WTC11 (cell line): ENCODE measurements at regions not wholly inside any gene's neighbourhood (a gene's known extent, or its start where the extent isn't known, plus 50 kb on each side); places are given as distances from the start of the nearest gene placed in this dataset.

ENCODE experiments used
- ATAC-seq: fragments of 200-7000 bp; cut with Tn5 transposase; 2 replicates; pipeline ENCODE4 v1.10.0; 2021; ENCODE audit warnings: mild to moderate bottlenecking, moderate library complexity
- CTCF ChIA-PET: fragments of 300-600 bp; sonication (Branson Sonifier 250); formaldehyde crosslinking; loops from one replicate; lab custom pipeline; 2021; ENCODE audit warnings: antibody characterized with exemption; lab: Charles Lee
- POLR2A ChIA-PET: fragments of 350-600 bp; sonication (Branson Sonifier 250); formaldehyde crosslinking; loops from one replicate; lab custom pipeline; 2021; ENCODE audit warnings: antibody characterized with exemption; lab: Charles Lee
- DNase-seq: peaks from one replicate; pipeline ENCODE4 v3.0.0; 2021; ENCODE audit warnings: low spot score
- H3K27ac Mint-ChIP-seq: 2 replicates; pipeline ENCODE4 v1.8.0; 2021; ENCODE audit warnings: mixed read lengths
- H3K27me3 Mint-ChIP-seq: 2 replicates; pipeline ENCODE4 v1.8.0; 2021; ENCODE audit warnings: low read depth, mild to moderate bottlenecking, moderate library complexity, mixed read lengths
- H3K36me3 Mint-ChIP-seq: 2 replicates; pipeline ENCODE4 v1.8.0; 2021; ENCODE audit warnings: mixed read lengths
- H3K4me1 Mint-ChIP-seq: 2 replicates; pipeline ENCODE4 v1.8.0; 2022; ENCODE audit warnings: mixed read lengths
- H3K4me3 Mint-ChIP-seq: 2 replicates; pipeline ENCODE4 v1.8.0; 2021; ENCODE audit warnings: mild to moderate bottlenecking, moderate library complexity, mixed read lengths
- H3K9me3 Mint-ChIP-seq: 2 replicates; pipeline ENCODE4 v1.8.0; 2021; ENCODE audit warnings: mixed read lengths
- AR ChIP-seq: fragments of 250-450 bp; sonication (Bioruptor Pico); IDR thresholded peaks from 2 replicates; pipeline ENCODE4 v1.9.0; 2021; ENCODE audit warnings: mild to moderate bottlenecking
- CTCF ChIP-seq: fragments of 200-600 bp; IDR thresholded peaks from 2 replicates; pipeline ENCODE4 v1.8.0; 2022; ENCODE audit warnings: antibody characterized with exemption
- E2F5 ChIP-seq: sonication (generic); formaldehyde crosslinking; IDR thresholded peaks from 2 replicates; pipeline ENCODE4 v1.8.1; 2022; ENCODE audit warnings: mild to moderate bottlenecking, moderate library complexity, missing genetic modification reagents
- JUN ChIP-seq: sonication (generic); formaldehyde crosslinking; IDR thresholded peaks from 2 replicates; pipeline ENCODE4 v1.8.0; 2023; ENCODE audit warnings: mild to moderate bottlenecking, missing genetic modification reagents
- MLX ChIP-seq: sonication (generic); formaldehyde crosslinking; IDR thresholded peaks from 2 replicates; pipeline ENCODE4 v1.8.1; 2023; ENCODE audit warnings: mild to moderate bottlenecking, missing genetic modification reagents, moderate library complexity
- NFYB ChIP-seq: sonication (generic); formaldehyde crosslinking; conservative IDR thresholded peaks from 2 replicates; pipeline ENCODE4 v1.8.0; 2022; ENCODE audit warnings: low read depth, missing genetic modification reagents
- NR1H2 ChIP-seq: sonication (generic); formaldehyde crosslinking; IDR thresholded peaks from 2 replicates; pipeline ENCODE4 v1.9.0; 2021; ENCODE audit warnings: mild to moderate bottlenecking, moderate library complexity, missing genetic modification reagents
- NR2C2 ChIP-seq: sonication (generic); formaldehyde crosslinking; IDR thresholded peaks from 2 replicates; pipeline ENCODE4 v1.8.0; 2022; ENCODE audit warnings: mild to moderate bottlenecking, missing genetic modification reagents
- USF1 ChIP-seq: sonication (generic); formaldehyde crosslinking; IDR thresholded peaks from 2 replicates; pipeline ENCODE4 v1.8.0; 2022; ENCODE audit warnings: mild to moderate bottlenecking, missing genetic modification reagents
- ZNF121 ChIP-seq: sonication (generic); formaldehyde crosslinking; IDR thresholded peaks from 2 replicates; pipeline ENCODE4 v1.8.0; 2023; ENCODE audit warnings: missing genetic modification reagents
- ZNF425 ChIP-seq: fragments of 250-450 bp; sonication (Bioruptor Pico); conservative IDR thresholded peaks from 2 replicates; pipeline ENCODE4 v1.9.0; 2021; ENCODE audit warnings: mild to moderate bottlenecking

GRCh38 chr13:112010714-112011113, 56.2 kb upstream of the SOX1 start:
- TF ChIP-seq CTCF (no peak), NR1H2 (CRISPR knock-in tag) (no peak)
- DNase-seq, result no peak
- Mint-ChIP-seq H3K4me3 (no peak overlapping the region), H3K4me1 (no peaks in the 10 kb centered on the region), H3K36me3 (peaks cover 7% of the 10 kb centered on the region), H3K9me3 (peaks cover 16% of the 10 kb centered on the region), H3K27ac (no peak overlapping the region), H3K27me3 (peaks cover 30% of the 10 kb centered on the region)
- ChIA-PET CTCF (no interaction called here), POLR2A (no interaction called here)
- no peak for ATAC-seq

- POLR2A ChIA-PET, result no interaction called here
Measured at GRCh38 chr13:112012016-112012704, 54.8 kb upstream of the SOX1 start.

More at GRCh38 chr13:112012016-112012704, 54.8 kb upstream of the SOX1 start:
- Mint-ChIP-seq H3K27ac (no peak overlapping the region), H3K4me3 (no peak overlapping the region), H3K36me3 (peaks cover 3% of the 10 kb centered on the region; the same call in 1 of the 2 replicates), H3K4me1 (no peaks in the 10 kb centered on the region), H3K27me3 (peaks cover 21% of the 10 kb centered on the region), H3K9me3 (peaks cover 8% of the 10 kb centered on the region)
- DNase-seq, result peak; percentile 36
- ATAC-seq, result peak; percentile 47
- TF ChIP-seq AR (CRISPR knock-in tag), result no peak
- TF ChIP-seq MLX, result no peak
- TF ChIP-seq NFYB, result no peak
- no peak for TF ChIP-seq NR2C2 (CRISPR knock-in tag)
- TF ChIP-seq E2F5 (CRISPR knock-in tag), result no peak
- TF ChIP-seq ZNF425 (CRISPR knock-in tag), result no peak
- TF ChIP-seq ZNF121 (CRISPR knock-in tag), result no peak
- TF ChIP-seq JUN (CRISPR knock-in tag), result no peak
- TF ChIP-seq USF1 (CRISPR knock-in tag), result no peak
- CTCF ChIA-PET, result no interaction called here
